Activated T-helper 1 cell treated with anti-CD3 and anti-CD28 coated beads, Interleukin-2, amount 50 U/mL, for 16 hours (primary cell): ENCODE measurements at regions not wholly inside any gene's neighbourhood (a gene's known extent, or its start where the extent isn't known, plus 50 kb on each side); places are given as distances from the start of the nearest gene placed in this dataset.
"Not testable (repeated sequence)": the region's sequence is repeated elsewhere in the genome, so short reads cannot be mapped to it uniquely, and the experiment has no call there.

Source experiments
- DNase-seq, 2 donors: peaks; one replicate each; pipeline ENCODE4 v3.0.0-alpha.2; 2020; ENCODE audit warnings: low read depth in 1 of 2, low spot score in 1 of 2

- DNase-seq, result no peak
Measured at GRCh38 chr15:69597061-69597592, 144.5 kb downstream of the RPLP1 start.

- no peak for DNase-seq
Measured at GRCh38 chr15:69599271-69599670, 146.7 kb downstream of the RPLP1 start.

DNA sequence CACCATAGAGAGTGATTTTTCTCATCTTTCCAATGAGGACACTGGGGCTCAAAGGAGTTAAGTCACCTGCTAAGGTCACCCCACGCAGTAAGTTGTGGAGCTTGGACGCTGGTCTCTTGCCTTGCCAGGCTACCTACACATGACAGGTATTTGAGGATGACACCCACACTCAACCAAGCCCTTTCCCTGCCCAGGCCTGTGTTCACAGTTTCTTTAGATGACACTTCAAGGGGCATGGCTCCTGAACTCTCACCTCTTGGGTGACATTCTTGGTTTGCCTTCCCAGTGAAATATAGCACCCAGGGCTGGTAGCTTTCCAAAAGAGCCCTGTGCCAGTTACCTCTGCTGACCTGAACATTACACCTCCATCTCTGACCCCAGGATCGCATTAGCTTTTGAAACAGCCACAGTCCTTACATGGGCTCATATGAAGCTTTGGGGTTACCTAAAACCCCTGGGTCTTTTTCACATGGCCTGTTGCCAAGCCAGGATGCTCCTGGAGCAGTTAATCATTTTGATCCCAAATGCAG lies 148.0 kb downstream of the RPLP1 start:
- no peak for DNase-seq

DNA sequence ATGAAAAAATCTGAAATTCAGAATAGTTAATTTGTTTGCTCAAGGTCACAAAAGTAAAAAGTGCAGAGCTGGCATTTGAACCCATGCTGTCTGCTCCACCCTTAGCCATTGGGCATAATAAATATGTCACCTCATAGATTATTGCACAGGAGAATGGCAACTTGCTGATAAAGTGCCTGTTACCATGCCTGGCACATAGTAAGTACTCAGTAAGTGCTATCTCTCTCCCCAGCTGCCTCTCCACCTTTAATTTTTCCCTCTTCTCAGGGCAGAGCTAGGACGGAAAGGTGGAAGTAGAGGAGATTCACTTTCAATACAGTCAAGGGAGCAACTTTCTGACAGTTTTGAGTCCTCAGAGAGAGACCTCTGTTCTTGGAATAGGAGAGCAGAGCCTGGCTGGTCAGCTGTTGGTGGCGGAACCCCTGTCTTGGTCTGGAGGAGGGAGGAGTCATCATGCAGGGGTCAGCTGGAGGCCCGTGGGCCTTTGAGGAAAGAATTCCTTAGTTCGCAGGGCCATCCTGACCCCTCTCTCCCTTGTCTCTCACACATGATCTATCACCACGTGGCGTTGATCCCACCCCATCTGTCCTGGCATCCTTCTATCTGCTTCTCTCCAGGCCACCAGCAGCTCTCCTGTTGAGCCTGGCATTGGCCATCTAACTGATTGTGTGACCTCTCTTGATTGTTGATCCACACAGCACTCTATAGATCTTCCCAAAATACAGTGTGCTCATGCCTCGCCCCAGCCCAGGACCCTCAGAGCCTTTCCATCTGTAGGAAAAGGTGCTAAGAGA lies 149.3 kb downstream of the RPLP1 start:
- no peak for DNase-seq

- DNase-seq, result no peak
Measured at GRCh38 chr15:69602921-69603320, 150.3 kb downstream of the RPLP1 start.

DNA sequence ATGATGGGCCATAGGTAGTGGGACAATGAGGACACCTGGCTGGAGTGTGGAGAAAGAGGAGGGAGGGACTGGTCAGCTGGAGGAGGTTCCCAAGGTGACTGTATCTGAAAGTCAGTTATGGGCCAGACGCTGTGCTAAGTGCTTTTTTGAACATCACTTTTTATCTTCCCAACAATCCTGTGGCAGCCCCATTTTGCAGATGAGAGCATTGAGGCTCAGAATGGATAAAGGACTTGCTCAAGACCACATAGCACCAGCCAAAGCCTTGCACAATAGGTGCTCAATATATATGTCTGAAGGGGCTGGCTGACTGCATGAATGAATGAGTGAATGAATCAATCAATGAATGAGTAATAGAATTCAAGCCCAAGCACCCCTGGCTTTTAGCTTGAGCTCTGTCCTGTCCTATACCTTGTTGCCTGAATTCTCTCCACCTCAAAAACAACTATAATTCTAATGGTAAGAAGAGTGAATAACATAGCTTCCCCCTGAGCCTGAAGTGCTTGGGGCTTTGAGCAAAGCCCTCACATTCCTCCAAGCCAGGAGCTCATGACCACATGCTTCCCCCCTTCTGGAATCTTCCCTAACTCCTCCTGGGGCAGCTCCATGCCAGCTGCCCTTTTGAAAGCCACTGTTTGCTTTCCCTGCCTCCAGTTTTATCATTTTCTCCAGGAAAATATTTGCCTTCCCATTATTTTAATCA lies 150.9 kb downstream of the RPLP1 start:
- no peak for DNase-seq

DNA sequence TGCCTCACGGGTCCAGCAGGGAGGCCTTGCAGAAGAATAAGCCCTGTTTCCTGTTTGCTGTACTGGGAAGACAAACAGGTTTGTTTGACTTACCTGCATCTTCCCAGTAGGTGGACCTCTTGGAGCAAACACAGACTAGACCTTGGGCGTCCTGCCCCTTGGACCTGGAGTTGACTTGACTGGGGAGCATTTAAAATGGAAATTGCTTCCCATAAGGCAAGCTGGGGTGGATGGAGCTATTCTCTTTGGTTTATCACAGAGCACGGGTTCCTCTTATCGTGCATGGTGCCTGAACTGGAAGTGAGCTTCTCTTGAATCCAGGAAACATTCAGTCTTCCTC lies 151.4 kb downstream of the RPLP1 start:
- no peak for DNase-seq

GRCh38 chr15:69606144-69606543 lies 153.5 kb downstream of the RPLP1 start:
- no peak for DNase-seq

- DNase-seq, result no peak
Measured at GRCh38 chr15:69606921-69607500, 154.4 kb downstream of the RPLP1 start.

DNA sequence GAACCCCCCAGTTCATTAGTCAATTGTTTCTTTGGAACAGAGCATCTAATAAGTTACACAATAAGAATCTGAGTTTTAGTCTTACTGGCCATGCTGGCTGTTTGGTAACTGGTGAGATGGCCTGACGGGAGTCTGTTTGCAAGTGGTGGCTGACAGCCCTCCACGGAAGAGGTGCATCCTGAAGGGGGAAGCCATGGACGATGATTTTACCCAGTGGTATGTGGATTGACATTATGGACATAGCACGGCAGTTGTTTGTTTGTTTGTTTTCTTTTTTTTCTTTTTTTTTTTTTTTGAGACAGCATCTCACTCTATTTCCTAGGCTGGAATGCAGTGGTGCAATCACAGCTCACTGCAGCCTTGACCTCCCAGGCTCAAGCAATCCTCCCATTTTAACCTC lies 156.0 kb downstream of the RPLP1 start:
- DNase-seq, result no peak

DNA sequence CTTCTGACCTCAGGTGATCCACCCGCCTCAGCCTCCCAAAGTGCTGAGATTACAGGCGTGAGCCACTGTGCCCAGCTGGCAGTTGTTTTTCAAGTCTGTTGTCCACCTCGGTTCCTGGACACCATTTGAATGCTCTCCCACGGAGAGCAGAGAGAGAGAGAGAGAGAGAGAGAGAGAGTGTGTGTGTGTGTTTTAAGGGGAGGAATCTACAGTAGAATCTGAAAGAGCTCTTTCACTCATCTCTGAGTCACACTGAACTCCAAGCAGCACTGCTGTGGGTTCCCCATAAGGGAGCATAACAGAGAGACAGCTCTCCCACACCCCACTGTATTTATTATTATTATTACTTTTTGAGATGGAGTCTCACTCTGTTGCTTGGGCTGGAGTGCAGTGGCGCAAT lies 156.6 kb downstream of the RPLP1 start:
- DNase-seq, result no peak

DNA sequence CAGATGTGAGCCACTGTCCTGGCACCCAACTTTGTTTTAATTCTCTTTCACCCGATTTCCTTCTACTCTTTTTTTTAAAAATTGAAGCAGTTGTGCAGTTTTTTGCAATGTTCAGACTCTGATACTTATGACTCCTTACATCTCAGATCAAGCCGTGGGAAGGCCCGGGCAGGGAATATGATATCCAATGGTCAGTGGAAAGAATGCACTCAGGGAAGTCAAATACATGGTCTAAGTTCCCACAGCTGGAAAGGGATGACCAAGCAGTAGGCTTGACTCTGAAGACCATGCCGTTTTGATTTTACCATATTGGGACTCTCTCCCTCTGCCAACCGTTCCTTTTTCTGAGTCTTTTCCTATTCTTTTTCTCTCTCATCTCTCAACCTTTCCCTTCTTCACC lies 157.2 kb downstream of the RPLP1 start:
- no peak for DNase-seq

GRCh38 chr15:69610277-69610676 lies 157.7 kb downstream of the RPLP1 start:
- DNase-seq, result no peak

DNA sequence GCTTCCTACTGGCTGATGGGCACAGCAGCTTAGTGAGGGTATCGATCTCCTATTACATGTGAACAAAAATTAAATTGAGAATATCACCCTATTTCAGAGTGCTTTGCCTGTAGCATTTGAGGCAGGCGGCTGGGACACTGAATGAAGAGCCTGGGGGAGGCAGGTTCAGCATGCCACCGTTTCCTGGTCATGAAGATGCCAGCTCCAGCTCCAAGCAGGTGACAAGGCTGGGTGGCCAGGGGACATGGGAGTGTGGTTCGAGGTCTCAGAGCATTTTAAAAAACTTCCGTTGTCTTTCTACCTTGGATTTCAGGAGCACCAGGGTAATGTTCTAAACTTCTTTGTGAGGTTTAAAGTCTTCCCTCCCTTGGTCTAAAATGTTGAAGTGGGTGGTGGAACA lies 158.2 kb downstream of the RPLP1 start:
- no peak for DNase-seq

DNA sequence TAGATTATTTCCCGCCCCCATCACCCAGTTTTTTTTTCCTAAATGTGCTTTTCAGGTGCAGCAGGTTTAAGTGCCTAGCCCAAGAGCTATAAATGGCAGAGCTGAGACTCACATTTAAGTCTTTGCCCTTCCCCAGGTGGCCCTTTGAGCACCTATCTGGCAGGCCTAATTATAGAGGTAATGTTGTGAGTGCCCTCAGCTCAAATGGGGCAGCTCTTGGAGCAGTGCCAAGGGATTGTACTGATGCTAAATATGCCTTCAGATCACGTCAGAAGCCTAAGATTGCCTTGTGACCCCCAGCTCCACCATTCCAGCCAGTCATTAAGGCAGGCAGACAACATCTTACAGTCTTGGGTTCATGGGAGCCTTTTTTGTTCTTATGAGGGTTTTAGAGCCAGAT lies 159.5 kb downstream of the RPLP1 start:
- DNase-seq, result no peak

DNA sequence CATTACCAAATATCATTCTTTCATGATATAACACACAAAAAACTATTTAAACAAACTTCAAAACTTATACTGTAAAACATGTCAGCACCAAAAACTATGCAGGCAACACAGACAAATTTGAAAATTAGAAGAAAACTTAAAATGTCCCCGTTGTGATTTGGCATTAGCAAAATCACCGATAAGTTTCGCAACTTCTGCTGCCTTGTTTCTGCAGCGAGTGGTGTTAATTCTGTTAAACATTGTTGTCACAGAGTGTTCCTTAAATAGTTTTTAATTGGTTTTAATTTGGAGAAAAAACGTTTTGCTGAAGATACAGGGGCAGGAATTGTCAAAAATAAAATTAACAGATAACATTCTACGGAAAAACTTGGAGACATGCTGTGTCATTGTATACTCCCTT lies 160.6 kb downstream of the RPLP1 start:
- no peak for DNase-seq

- DNase-seq, result no peak
Measured at GRCh38 chr15:69613988-69614387, 161.4 kb downstream of the RPLP1 start.

- no peak for DNase-seq
Measured at GRCh38 chr15:69615736-69616135, 163.1 kb downstream of the RPLP1 start.

- no peak for DNase-seq
Measured at GRCh38 chr15:69616558-69616957, 163.9 kb downstream of the RPLP1 start.

GRCh38 chr15:69617144-69617543 lies 164.5 kb downstream of the RPLP1 start:
- DNase-seq, result not testable (repeated sequence)

DNA sequence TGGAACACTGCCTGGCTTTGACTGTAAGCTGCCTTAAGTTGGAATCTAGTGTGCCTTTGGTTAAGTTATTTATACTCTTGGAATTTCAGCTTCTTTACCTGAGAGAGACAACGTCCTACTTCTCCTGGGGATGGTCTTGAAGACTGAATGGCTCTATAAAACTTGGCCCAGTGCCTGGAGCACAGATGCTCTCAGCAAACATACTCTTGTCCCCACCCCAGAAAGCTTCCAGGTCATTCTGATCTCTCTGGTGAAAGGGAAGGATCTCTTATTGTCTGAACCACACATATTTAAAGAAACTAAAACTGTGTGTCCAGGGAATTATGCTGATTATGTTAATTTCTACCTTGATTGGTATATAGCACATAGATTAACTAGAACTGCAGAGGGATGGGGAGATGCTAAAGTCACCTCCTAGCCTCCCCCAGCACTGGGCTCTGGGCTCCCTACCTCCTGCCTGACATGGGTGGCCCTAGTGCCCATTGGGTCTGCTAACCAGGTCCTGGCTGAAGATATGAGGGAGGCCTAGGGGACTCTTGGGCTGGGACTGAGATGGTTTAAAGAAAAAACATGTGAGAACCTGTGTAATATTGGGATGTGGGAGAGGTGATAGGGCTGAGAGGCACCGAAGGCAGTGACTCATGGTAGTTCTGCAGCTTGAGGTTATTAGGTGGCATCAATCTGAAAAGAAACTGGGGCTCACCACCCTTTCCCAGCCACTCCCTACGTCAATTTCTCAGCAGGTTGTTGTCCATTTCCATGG lies 171.0 kb downstream of the RPLP1 start:
- DNase-seq, result no peak
